HuH-7 (cell line): ENCODE measurements at regions not wholly inside any gene's neighbourhood (a gene's known extent, or its start where the extent isn't known, plus 50 kb on each side); places are given as distances from the start of the nearest gene placed in this dataset.

Source experiments
- DNase-seq: peaks from one replicate; pipeline ENCODE4 v3.0.0; 2011; ENCODE audit warnings: low spot score

- DNase-seq: no peak
These were observed 248.9 kb upstream of the MKI67 start for GRCh38 chr10:128375171-128375570.

GRCh38 chr10:128377364-128377987, 251.3 kb upstream of the MKI67 start:
- DNase-seq: no peak

- no peak for DNase-seq
These were observed 251.8 kb upstream of the MKI67 start for GRCh38 chr10:128377988-128378387.

GRCh38 chr10:128380946-128381345, 254.7 kb upstream of the MKI67 start:
- DNase-seq: no peak

- DNase-seq: no peak
These were observed 256.0 kb upstream of the MKI67 start for GRCh38 chr10:128382225-128382624.

- DNase-seq: no peak
These were observed 258.6 kb upstream of the MKI67 start for GRCh38 chr10:128384831-128385230.

- DNase-seq: no peak
These were observed 260.0 kb upstream of the MKI67 start for GRCh38 chr10:128386231-128386630.

GRCh38 chr10:128386816-128387604, 260.8 kb upstream of the MKI67 start:
- DNase-seq: no peak

- DNase-seq: no peak
These were observed 264.4 kb upstream of the MKI67 start for GRCh38 chr10:128390596-128390995.

- DNase-seq: no peak
These were observed 267.3 kb upstream of the MKI67 start for GRCh38 chr10:128393546-128393945.

GRCh38 chr10:128398118-128398517, 271.9 kb upstream of the MKI67 start:
- no peak for DNase-seq

- no peak for DNase-seq
These were observed 272.8 kb upstream of the MKI67 start for GRCh38 chr10:128398999-128399398.

GRCh38 chr10:128400564-128400963, 274.3 kb upstream of the MKI67 start:
- no peak for DNase-seq

GRCh38 chr10:128405450-128405849, 279.2 kb upstream of the MKI67 start:
- DNase-seq: no peak

GRCh38 chr10:128411643-128412042, 285.4 kb upstream of the MKI67 start:
- DNase-seq: no peak

GRCh38 chr10:128414568-128414967, 288.3 kb upstream of the MKI67 start:
- no peak for DNase-seq

GRCh38 chr10:128416231-128416630, 290.0 kb upstream of the MKI67 start:
- DNase-seq: no peak

GRCh38 chr10:128417826-128418225, 291.6 kb upstream of the MKI67 start:
- no peak for DNase-seq

GRCh38 chr10:128418819-128419218, 292.6 kb upstream of the MKI67 start:
- no peak for DNase-seq

GRCh38 chr10:128419466-128420019, 293.3 kb upstream of the MKI67 start:
- DNase-seq: no peak

- DNase-seq: no peak
These were observed 294.4 kb upstream of the MKI67 start for GRCh38 chr10:128420623-128421022.

- no peak for DNase-seq
These were observed 295.3 kb upstream of the MKI67 start for GRCh38 chr10:128421371-128422160.

- no peak for DNase-seq
These were observed 296.0 kb upstream of the MKI67 start for GRCh38 chr10:128422190-128422589.
